ENCODE measurements at regions not wholly inside any gene's neighbourhood (a gene's known extent, or its start where the extent isn't known, plus 50 kb on each side); places are given as distances from the start of the nearest gene placed in this dataset.

DNA sequence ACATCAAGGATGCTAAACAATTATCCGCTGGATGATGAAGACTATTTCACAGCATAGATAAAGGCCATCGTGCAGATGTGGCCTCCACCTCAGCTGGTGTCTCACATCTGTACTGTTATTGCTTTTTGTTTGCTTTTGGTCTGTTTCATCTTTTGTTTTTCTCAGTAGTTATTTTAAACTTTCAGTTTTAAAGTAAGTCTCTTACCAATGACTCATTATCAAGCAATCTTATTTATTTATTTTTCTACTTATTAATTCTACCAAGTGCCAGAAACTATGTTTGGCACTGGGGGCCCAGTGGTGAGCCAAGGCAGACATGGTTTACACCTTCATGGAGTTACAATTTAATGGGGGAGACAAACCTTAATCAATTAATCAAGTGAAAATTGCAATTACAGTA is 250.9 kb upstream of the TMEM72 start:
- no peaks in the 10 kb centered on the region for H3K27me3 Mint-ChIP-seq (ENCODE audit: low read depth)
- no peaks in the 10 kb centered on the region for H3K36me3 Mint-ChIP-seq (ENCODE audit: low read depth)
- intact Hi-C loops (cut with micrococcal nuclease): no loop called here
- no peaks in the 10 kb centered on the region for H3K4me1 Mint-ChIP-seq (ENCODE audit: low read depth)
- H3K27ac Mint-ChIP-seq: no peak overlapping the region
- no peak for DNase-seq (ENCODE audit: low spot score)
- no peak overlapping the region for H3K4me3 Mint-ChIP-seq (ENCODE audit: low read depth)
- no peaks in the 10 kb centered on the region for H3K9me3 Mint-ChIP-seq

DNA sequence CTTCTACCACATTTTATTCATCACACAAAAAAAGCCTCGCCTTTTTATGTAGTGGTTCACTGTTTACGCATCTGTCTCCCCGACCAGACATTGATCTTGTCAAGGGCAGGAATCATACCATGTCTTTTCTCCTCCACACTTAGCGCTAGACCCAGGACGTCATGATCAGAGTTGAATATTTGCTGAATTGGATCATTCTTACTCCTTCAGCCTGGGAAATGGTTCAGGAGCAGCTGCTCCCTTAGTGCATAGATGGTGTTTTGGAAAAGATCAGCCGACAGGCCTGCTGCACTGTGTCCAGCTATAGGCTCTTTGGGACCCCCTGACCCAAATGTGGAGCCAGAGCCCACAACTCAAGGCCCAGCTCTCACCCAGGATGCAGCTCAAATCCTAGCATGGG is 249.1 kb upstream of the TMEM72 start:
- Mint-ChIP-seq H3K9me3 (no peaks in the 10 kb centered on the region), H3K27ac (no peak overlapping the region), H3K36me3 (ENCODE audit: low read depth) (no peaks in the 10 kb centered on the region), H3K4me1 (ENCODE audit: low read depth) (no peaks in the 10 kb centered on the region), H3K27me3 (ENCODE audit: low read depth) (no peaks in the 10 kb centered on the region), H3K4me3 (ENCODE audit: low read depth) (no peak overlapping the region)
- no peak for DNase-seq (ENCODE audit: low spot score)
- intact Hi-C loops (cut with micrococcal nuclease): no loop called here

- Mint-ChIP-seq H3K27me3 (ENCODE audit: low read depth) (no peaks in the 10 kb centered on the region), H3K4me3 (ENCODE audit: low read depth) (no peak overlapping the region), H3K36me3 (ENCODE audit: low read depth) (no peaks in the 10 kb centered on the region), H3K27ac (no peak overlapping the region), H3K4me1 (ENCODE audit: low read depth) (no peaks in the 10 kb centered on the region), H3K9me3 (no peaks in the 10 kb centered on the region)
- intact Hi-C loops (cut with micrococcal nuclease): no loop called here
- DNase-seq (ENCODE audit: low spot score): no peak
These were observed 242.8 kb upstream of the TMEM72 start for GRCh38 chr10:44668336-44668735.

DNA sequence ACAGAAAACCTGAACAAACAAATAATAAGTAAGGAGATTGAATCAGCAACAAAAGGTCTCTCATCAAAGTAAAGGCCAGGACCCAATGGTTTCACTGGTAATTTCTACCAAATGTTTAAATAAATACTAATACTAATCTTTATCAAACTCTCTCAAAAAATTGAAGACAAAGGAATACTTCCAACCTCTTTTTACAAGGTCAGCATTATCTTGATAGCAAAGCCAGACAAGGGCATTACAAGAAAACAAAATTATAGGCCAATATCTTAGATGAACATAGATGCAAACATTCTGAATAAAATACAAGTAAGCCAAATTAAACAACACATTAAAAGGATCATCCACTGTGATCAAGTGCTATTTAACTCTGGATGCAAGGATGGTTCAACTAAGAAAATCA is 239.8 kb upstream of the TMEM72 start:
- H3K27ac Mint-ChIP-seq: no peak overlapping the region
- no peak overlapping the region for H3K4me3 Mint-ChIP-seq (ENCODE audit: low read depth)
- H3K9me3 Mint-ChIP-seq: no peaks in the 10 kb centered on the region
- H3K27me3 Mint-ChIP-seq (ENCODE audit: low read depth): no peaks in the 10 kb centered on the region
- DNase-seq (ENCODE audit: low spot score): no peak
- H3K36me3 Mint-ChIP-seq (ENCODE audit: low read depth): no peaks in the 10 kb centered on the region
- intact Hi-C loops (cut with micrococcal nuclease): no loop called here
- H3K4me1 Mint-ChIP-seq (ENCODE audit: low read depth): no peaks in the 10 kb centered on the region

- intact Hi-C loops (cut with micrococcal nuclease): no loop called here
- H3K36me3 Mint-ChIP-seq (ENCODE audit: low read depth): no peaks in the 10 kb centered on the region
- DNase-seq (ENCODE audit: low spot score): no peak
- H3K9me3 Mint-ChIP-seq: no peaks in the 10 kb centered on the region
- H3K4me1 Mint-ChIP-seq (ENCODE audit: low read depth): no peaks in the 10 kb centered on the region
- no peak overlapping the region for H3K27ac Mint-ChIP-seq
- no peaks in the 10 kb centered on the region for H3K27me3 Mint-ChIP-seq (ENCODE audit: low read depth)
- H3K4me3 Mint-ChIP-seq (ENCODE audit: low read depth): no peak overlapping the region
These were observed 237.7 kb upstream of the TMEM72 start for GRCh38 chr10:44673245-44673983.

DNA sequence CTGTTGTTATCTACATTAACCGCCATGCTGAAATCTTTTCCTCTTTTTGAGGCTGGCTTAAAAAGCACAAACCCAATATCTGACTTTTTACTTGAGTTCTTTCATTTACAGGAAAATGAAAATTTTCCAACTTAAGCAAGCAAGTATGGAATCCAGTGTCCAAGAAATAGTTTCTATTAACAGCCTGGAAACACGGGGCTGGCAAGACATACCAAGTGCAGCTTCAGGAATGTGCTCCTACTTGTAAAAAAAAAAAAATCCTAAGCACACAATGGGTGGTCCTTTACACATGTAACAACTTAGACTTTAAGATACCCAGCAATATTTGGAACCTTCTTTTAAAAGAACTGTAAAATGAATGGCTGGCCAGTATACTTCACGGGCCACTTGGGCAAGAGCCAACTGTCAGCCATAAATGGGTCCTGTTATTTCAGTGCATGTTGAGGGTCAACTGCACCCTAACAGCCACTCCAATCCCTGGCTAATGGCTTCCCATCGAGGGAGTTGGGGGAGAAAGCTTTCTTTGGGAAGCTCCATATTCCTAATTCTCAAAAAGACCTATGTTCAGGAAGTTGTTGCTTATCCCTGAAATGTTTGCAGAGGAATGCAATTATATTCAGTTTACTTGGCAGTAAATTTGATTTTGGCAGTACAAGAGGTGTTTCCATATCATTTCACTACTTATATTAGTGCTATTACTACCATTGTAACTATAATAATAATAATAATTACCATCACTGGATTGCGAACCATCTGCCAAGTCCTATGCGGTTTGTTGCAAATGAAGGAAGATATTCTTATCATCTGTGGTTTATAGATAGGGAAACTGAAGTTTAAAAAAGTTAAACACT is 236.4 kb upstream of the TMEM72 start:
- DNase-seq (ENCODE audit: low spot score): no peak
- intact Hi-C loops (cut with micrococcal nuclease): no loop called here
- Mint-ChIP-seq H3K27ac (no peak overlapping the region), H3K36me3 (ENCODE audit: low read depth) (no peaks in the 10 kb centered on the region), H3K27me3 (ENCODE audit: low read depth) (no peaks in the 10 kb centered on the region), H3K4me3 (ENCODE audit: low read depth) (no peak overlapping the region), H3K4me1 (ENCODE audit: low read depth) (no peaks in the 10 kb centered on the region), H3K9me3 (no peaks in the 10 kb centered on the region)

GRCh38 chr10:44675387-44675874 is 235.7 kb upstream of the TMEM72 start:
- Mint-ChIP-seq H3K4me1 (ENCODE audit: low read depth) (no peaks in the 10 kb centered on the region), H3K27ac (no peak overlapping the region), H3K27me3 (ENCODE audit: low read depth) (no peaks in the 10 kb centered on the region), H3K4me3 (ENCODE audit: low read depth) (no peak overlapping the region), H3K9me3 (no peaks in the 10 kb centered on the region), H3K36me3 (ENCODE audit: low read depth) (no peaks in the 10 kb centered on the region)
- DNase-seq (ENCODE audit: low spot score): no peak
- intact Hi-C loops (cut with micrococcal nuclease): no loop called here

DNA sequence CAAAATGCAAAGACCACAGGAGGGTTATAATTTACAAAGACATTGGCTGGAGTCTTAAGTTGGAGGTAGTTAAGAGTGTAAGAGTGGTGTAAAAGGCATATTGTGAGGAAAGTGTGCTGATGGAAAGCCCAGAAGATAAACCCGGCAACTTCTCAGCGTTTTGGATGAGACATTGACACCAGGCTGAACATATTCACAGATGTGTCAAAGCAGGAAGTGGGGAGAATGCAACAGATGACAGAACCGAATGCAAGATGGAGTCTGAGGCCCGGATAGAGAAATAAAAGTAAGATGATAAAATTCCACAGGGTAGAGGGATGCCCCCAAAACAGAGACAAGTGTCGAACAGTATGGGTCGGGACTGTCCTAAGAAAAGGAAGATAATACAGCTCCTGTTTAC is 230.4 kb upstream of the TMEM72 start:
- DNase-seq (ENCODE audit: low spot score): no peak
- no peaks in the 10 kb centered on the region for H3K9me3 Mint-ChIP-seq
- intact Hi-C loops (cut with micrococcal nuclease): no loop called here
- no peaks in the 10 kb centered on the region for H3K4me1 Mint-ChIP-seq (ENCODE audit: low read depth)
- H3K27ac Mint-ChIP-seq: no peak overlapping the region
- no peak overlapping the region for H3K4me3 Mint-ChIP-seq (ENCODE audit: low read depth)
- H3K36me3 Mint-ChIP-seq (ENCODE audit: low read depth): no peaks in the 10 kb centered on the region
- H3K27me3 Mint-ChIP-seq (ENCODE audit: low read depth): no peaks in the 10 kb centered on the region

DNA sequence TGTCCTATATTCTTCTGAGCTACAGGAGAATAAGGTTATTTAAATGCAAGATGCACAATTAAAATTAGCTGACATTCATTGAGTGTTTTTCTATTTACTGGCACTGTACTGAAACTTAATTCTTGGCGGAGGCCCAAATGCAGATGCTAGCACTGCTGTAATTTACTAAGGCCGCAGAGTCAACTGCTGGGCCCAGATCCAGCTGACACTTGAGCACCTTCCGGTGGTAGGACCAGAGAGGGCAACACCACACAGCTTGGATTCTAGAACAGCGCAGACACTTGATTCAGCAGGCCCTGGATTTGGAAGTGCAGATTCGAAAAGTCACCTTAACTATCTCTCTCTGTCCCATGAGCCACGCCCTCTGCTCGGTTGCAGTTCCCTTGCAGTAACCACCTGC is 228.6 kb upstream of the TMEM72 start:
- no peak for DNase-seq (ENCODE audit: low spot score)
- intact Hi-C loops (cut with micrococcal nuclease): no loop called here
- no peaks in the 10 kb centered on the region for H3K4me1 Mint-ChIP-seq (ENCODE audit: low read depth)
- no peak overlapping the region for H3K27ac Mint-ChIP-seq
- H3K4me3 Mint-ChIP-seq (ENCODE audit: low read depth): no peak overlapping the region
- H3K36me3 Mint-ChIP-seq (ENCODE audit: low read depth): no peaks in the 10 kb centered on the region
- H3K27me3 Mint-ChIP-seq (ENCODE audit: low read depth): no peaks in the 10 kb centered on the region
- H3K9me3 Mint-ChIP-seq: no peaks in the 10 kb centered on the region

DNA sequence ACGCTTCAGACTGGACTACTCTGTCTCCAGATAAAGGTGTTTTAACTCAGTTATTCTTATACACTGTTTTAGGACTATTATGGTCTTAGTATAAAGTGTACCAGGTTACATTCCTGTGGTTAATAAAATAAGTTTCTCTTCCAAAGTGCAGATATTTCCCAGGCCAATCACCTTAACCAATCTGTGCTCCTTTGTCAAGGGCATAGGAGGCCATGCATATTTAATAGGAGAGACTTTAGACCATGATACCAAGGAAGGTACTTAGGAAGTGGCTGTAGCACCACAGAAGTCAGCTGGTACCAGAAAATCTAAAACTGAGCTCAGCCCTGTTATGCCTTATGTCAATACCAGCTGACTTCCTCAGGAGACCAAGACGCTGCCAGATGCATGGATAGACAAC is 226.5 kb upstream of the TMEM72 start:
- no peak for DNase-seq (ENCODE audit: low spot score)
- Mint-ChIP-seq H3K4me1 (ENCODE audit: low read depth) (no peaks in the 10 kb centered on the region), H3K27ac (no peak overlapping the region), H3K4me3 (ENCODE audit: low read depth) (no peak overlapping the region), H3K27me3 (ENCODE audit: low read depth) (no peaks in the 10 kb centered on the region), H3K36me3 (ENCODE audit: low read depth) (no peaks in the 10 kb centered on the region), H3K9me3 (no peaks in the 10 kb centered on the region)
- intact Hi-C loops (cut with micrococcal nuclease): no loop called here

- H3K4me3 Mint-ChIP-seq (ENCODE audit: low read depth): no peak overlapping the region
- intact Hi-C loops (cut with micrococcal nuclease): no loop called here
- H3K27me3 Mint-ChIP-seq (ENCODE audit: low read depth): no peaks in the 10 kb centered on the region
- H3K27ac Mint-ChIP-seq: no peak overlapping the region
- H3K36me3 Mint-ChIP-seq (ENCODE audit: low read depth): no peaks in the 10 kb centered on the region
- no peaks in the 10 kb centered on the region for H3K4me1 Mint-ChIP-seq (ENCODE audit: low read depth)
- no peaks in the 10 kb centered on the region for H3K9me3 Mint-ChIP-seq
- DNase-seq (ENCODE audit: low spot score): no peak
These were observed 225.9 kb upstream of the TMEM72 start for GRCh38 chr10:44685220-44685619.

- Mint-ChIP-seq H3K4me3 (ENCODE audit: low read depth) (no peak overlapping the region), H3K36me3 (ENCODE audit: low read depth) (no peaks in the 10 kb centered on the region), H3K9me3 (no peaks in the 10 kb centered on the region), H3K27ac (no peak overlapping the region), H3K27me3 (ENCODE audit: low read depth) (no peaks in the 10 kb centered on the region), H3K4me1 (ENCODE audit: low read depth) (no peaks in the 10 kb centered on the region)
- no peak for DNase-seq (ENCODE audit: low spot score)
- intact Hi-C loops (cut with micrococcal nuclease): no loop called here
These were observed 225.4 kb upstream of the TMEM72 start for GRCh38 chr10:44685747-44686146.

- DNase-seq (ENCODE audit: low spot score): no peak
- no peak overlapping the region for H3K27ac Mint-ChIP-seq
- H3K27me3 Mint-ChIP-seq (ENCODE audit: low read depth): no peaks in the 10 kb centered on the region
- intact Hi-C loops (cut with micrococcal nuclease): no loop called here
- H3K4me3 Mint-ChIP-seq (ENCODE audit: low read depth): no peak overlapping the region
- H3K9me3 Mint-ChIP-seq: no peaks in the 10 kb centered on the region
- H3K36me3 Mint-ChIP-seq (ENCODE audit: low read depth): no peaks in the 10 kb centered on the region
- H3K4me1 Mint-ChIP-seq (ENCODE audit: low read depth): no peaks in the 10 kb centered on the region
These were observed 221.8 kb upstream of the TMEM72 start for GRCh38 chr10:44689368-44689767.
